ENCODE measurements at regions not wholly inside any gene's neighbourhood (a gene's known extent, or its start where the extent isn't known, plus 50 kb on each side); places are given as distances from the start of the nearest gene placed in this dataset.
A peak's percentile ranks its signal among the peaks of the same experiment; 100 is the strongest.

DNA sequence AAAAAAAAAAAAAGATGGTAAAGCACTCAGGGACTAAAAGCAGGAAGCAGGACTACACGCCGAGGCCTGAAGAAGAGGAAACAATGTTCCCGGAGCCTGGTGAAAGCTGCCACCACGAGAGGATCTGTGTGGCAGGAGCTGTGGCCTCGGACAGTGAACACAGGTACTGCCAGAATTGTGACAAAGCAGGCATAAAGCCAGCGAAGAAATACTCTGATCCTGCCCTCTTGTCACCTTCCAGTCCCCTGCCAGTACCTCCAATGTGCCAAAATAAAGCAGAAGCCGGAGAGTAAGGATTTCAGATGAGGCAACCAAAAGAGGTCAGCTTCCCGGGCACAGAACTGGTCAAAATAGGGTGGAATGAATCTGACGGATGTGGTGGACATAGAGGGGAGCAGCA, 211.5 kb upstream of the TARS1 start (continued):
- TF ChIP-seq, protein P1, sequence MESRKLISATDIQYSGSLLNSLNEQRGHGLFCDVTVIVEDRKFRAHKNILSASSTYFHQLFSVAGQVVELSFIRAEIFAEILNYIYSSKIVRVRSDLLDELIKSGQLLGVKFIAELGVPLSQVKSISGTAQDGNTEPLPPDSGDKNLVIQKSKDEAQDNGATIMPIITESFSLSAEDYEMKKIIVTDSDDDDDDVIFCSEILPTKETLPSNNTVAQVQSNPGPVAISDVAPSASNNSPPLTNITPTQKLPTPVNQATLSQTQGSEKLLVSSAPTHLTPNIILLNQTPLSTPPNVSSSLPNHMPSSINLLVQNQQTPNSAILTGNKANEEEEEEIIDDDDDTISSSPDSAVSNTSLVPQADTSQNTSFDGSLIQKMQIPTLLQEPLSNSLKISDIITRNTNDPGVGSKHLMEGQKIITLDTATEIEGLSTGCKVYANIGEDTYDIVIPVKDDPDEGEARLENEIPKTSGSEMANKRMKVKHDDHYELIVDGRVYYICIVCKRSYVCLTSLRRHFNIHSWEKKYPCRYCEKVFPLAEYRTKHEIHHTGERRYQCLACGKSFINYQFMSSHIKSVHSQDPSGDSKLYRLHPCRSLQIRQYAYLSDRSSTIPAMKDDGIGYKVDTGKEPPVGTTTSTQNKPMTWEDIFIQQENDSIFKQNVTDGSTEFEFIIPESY (IDR thresholded peaks at IDR 0.05): peak; percentile 62
- TF ChIP-seq FOXA1 (IDR thresholded peaks at IDR 0.05) (peak; percentile 45), TAF1 (conservative IDR thresholded peaks at IDR 0.05) (no peak), JUND (IDR thresholded peaks at IDR 0.05) (peak; percentile 63 to 66), RAD21 (IDR thresholded peaks at IDR 0.05) (peak; percentile 44 to 64)

DNA sequence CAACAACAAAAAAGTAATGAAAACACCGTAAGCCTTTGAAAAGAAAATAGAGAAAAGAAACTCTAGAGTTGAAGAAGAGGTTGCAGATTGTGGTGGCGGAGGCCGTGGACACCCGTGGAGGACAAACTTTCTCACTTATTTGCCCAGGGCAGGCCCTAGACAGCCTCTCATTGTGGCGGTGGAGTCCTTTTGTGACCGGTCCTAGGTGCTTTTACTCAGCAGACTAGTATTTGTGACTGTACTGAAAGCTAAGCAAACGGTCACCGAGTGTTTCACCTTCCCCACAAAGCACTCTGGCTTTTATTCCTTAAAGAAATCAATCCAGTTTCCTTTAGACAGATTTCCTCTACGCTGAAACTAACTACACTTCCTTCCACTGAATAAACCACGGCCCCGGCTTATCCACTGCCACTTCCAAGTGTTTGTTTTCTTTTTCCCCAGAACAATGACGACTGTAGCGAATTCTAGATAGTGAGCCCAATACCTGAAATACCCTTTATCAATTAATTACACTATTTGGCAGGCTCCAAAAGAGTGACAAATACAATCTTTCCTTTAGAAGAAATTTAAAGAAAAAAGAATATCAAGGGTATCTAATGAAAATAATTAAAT, 210.2 kb upstream of the TARS1 start:
- Histone ChIP-seq H3K4me1 (ENCODE audit: control insufficient read depth in 4 of 4, insufficient read depth in 4 of 4, low read length in 3 of 4) (peaks cover 0 to 20% (median 13%) of the 10 kb centered on the region in 4 donors), H3K9me3 (ENCODE audit: control insufficient read depth in 4 of 4, low read length in 3 of 4) (no peaks in the 10 kb centered on the region), H3K4me3 (ENCODE audit: low read depth in 1 of 3, low read length in 3 of 3) (peak overlapping the region in 1 of 3 donors; percentile 4), H3K27me3 (ENCODE audit: control insufficient read depth in 4 of 4, insufficient read depth in 4 of 4, low read length in 3 of 4) (no peaks in the 10 kb centered on the region), H3K27ac (ENCODE audit: low read depth in 1 of 2, low read length in 2 of 2) (peak overlapping the region in 1 of 2 donors; percentile 10), H3K36me3 (ENCODE audit: control insufficient read depth in 4 of 4, insufficient read depth in 3 of 4, low read depth in 1 of 4, low read length in 3 of 4) (no peaks in the 10 kb centered on the region), H3K9ac (ENCODE audit: low read depth in 1 of 2, low read length in 2 of 2) (peak overlapping the region in 1 of 2 donors; percentile 28)
- no peak for DNase-seq (ENCODE audit: low spot score)
- TF ChIP-seq, protein P2, sequence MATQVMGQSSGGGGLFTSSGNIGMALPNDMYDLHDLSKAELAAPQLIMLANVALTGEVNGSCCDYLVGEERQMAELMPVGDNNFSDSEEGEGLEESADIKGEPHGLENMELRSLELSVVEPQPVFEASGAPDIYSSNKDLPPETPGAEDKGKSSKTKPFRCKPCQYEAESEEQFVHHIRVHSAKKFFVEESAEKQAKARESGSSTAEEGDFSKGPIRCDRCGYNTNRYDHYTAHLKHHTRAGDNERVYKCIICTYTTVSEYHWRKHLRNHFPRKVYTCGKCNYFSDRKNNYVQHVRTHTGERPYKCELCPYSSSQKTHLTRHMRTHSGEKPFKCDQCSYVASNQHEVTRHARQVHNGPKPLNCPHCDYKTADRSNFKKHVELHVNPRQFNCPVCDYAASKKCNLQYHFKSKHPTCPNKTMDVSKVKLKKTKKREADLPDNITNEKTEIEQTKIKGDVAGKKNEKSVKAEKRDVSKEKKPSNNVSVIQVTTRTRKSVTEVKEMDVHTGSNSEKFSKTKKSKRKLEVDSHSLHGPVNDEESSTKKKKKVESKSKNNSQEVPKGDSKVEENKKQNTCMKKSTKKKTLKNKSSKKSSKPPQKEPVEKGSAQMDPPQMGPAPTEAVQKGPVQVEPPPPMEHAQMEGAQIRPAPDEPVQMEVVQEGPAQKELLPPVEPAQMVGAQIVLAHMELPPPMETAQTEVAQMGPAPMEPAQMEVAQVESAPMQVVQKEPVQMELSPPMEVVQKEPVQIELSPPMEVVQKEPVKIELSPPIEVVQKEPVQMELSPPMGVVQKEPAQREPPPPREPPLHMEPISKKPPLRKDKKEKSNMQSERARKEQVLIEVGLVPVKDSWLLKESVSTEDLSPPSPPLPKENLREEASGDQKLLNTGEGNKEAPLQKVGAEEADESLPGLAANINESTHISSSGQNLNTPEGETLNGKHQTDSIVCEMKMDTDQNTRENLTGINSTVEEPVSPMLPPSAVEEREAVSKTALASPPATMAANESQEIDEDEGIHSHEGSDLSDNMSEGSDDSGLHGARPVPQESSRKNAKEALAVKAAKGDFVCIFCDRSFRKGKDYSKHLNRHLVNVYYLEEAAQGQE (IDR thresholded peaks at IDR 0.05): no peak
- TF ChIP-seq FOXA1 (IDR thresholded peaks at IDR 0.05): no peak
- TF ChIP-seq, protein P3, sequence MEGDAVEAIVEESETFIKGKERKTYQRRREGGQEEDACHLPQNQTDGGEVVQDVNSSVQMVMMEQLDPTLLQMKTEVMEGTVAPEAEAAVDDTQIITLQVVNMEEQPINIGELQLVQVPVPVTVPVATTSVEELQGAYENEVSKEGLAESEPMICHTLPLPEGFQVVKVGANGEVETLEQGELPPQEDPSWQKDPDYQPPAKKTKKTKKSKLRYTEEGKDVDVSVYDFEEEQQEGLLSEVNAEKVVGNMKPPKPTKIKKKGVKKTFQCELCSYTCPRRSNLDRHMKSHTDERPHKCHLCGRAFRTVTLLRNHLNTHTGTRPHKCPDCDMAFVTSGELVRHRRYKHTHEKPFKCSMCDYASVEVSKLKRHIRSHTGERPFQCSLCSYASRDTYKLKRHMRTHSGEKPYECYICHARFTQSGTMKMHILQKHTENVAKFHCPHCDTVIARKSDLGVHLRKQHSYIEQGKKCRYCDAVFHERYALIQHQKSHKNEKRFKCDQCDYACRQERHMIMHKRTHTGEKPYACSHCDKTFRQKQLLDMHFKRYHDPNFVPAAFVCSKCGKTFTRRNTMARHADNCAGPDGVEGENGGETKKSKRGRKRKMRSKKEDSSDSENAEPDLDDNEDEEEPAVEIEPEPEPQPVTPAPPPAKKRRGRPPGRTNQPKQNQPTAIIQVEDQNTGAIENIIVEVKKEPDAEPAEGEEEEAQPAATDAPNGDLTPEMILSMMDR (IDR thresholded peaks at IDR 0.05; ENCODE audit: low read depth, low read length, missing input control): no peak
- 33% methylated on average over 13 of the region's 13 CpGs for WGBS

DNA sequence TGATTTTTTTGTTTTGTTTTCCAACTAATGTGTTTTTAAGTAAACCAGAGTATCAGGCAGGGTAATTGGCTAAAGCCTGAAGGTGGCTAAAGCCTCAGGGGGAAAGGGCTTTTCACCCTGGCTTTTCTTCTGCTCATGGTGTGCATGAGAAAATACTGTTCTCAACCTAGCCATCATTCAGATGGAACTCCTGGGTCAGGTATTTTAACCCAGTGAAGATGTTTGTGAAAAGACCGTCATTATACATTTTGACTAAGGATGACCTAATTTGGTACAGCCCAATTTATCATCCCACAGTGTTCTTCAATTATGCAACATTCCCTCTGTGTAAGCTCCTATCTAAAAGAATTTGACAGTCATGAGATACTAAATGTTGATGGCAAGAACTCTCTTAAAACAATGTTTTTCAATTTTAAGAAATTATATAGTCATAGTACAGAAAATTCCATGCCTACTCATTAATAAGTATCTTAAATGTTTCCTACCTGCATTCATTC, 209.5 kb upstream of the TARS1 start:
- WGBS: 71% methylated on average over 1 of the region's 1 CpG
- Histone ChIP-seq H3K36me3 (ENCODE audit: control insufficient read depth in 4 of 4, insufficient read depth in 3 of 4, low read depth in 1 of 4, low read length in 3 of 4) (no peaks in the 10 kb centered on the region), H3K9ac (ENCODE audit: low read depth in 1 of 2, low read length in 2 of 2) (no peak overlapping the region), H3K4me3 (ENCODE audit: low read depth in 1 of 3, low read length in 3 of 3) (no peak overlapping the region), H3K27me3 (ENCODE audit: control insufficient read depth in 4 of 4, insufficient read depth in 4 of 4, low read length in 3 of 4) (no peaks in the 10 kb centered on the region), H3K27ac (ENCODE audit: low read depth in 1 of 2, low read length in 2 of 2) (no peak overlapping the region), H3K9me3 (ENCODE audit: control insufficient read depth in 4 of 4, low read length in 3 of 4) (no peaks in the 10 kb centered on the region), H3K4me1 (ENCODE audit: control insufficient read depth in 4 of 4, insufficient read depth in 4 of 4, low read length in 3 of 4) (peaks cover 0 to 20% (median 13%) of the 10 kb centered on the region in 4 donors)
- no peak for TF ChIP-seq FOXA2 (IDR thresholded peaks at IDR 0.05)
- no peak for TF ChIP-seq HNF4G (IDR thresholded peaks at IDR 0.05)
- no peak for TF ChIP-seq GABPA (IDR thresholded peaks at IDR 0.05 in 1 of 2, conservative IDR thresholded peaks at IDR 0.05 in 1 of 2)
- no peak for TF ChIP-seq HNF4A (conservative IDR thresholded peaks at IDR 0.05)
- no peak for TF ChIP-seq EGR1 (IDR thresholded peaks at IDR 0.05; ENCODE audit: low read depth in 2 of 2)
- TF ChIP-seq NR2F2 (IDR thresholded peaks at IDR 0.05): no peak
- TF ChIP-seq, protein P4, sequence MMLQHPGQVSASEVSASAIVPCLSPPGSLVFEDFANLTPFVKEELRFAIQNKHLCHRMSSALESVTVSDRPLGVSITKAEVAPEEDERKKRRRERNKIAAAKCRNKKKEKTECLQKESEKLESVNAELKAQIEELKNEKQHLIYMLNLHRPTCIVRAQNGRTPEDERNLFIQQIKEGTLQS (IDR thresholded peaks at IDR 0.05): no peak
- TF ChIP-seq, protein P1 (IDR thresholded peaks at IDR 0.05): no peak
- TF ChIP-seq RXRA (IDR thresholded peaks at IDR 0.05): no peak
- TF ChIP-seq YY1 (IDR thresholded peaks at IDR 0.05): no peak
- TF ChIP-seq, protein P3 (IDR thresholded peaks at IDR 0.05; ENCODE audit: low read depth, low read length, missing input control): no peak
- TF ChIP-seq, protein P5, sequence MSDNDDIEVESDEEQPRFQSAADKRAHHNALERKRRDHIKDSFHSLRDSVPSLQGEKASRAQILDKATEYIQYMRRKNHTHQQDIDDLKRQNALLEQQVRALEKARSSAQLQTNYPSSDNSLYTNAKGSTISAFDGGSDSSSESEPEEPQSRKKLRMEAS (IDR thresholded peaks at IDR 0.05): no peak
- TF ChIP-seq JUND (IDR thresholded peaks at IDR 0.05): no peak
- no peak for TF ChIP-seq TAF1 (conservative IDR thresholded peaks at IDR 0.05)
- no peak for TF ChIP-seq RAD21 (IDR thresholded peaks at IDR 0.05)
- DNase-seq (ENCODE audit: low spot score): no peak
